Medulla oblongata (tissue), 1 donor: ENCODE measurements at regions not wholly inside any gene's neighbourhood (a gene's known extent, or its start where the extent isn't known, plus 50 kb on each side); places are given as distances from the start of the nearest gene placed in this dataset.
"Not testable (repeated sequence)": the region's sequence is repeated elsewhere in the genome, so short reads cannot be mapped to it uniquely, and the experiment has no call there.

Source experiments
- DNase-seq: peaks from one replicate; pipeline ENCODE4 v3.0.0-alpha.2; 2015; ENCODE audit errors: extremely low spot score

DNA sequence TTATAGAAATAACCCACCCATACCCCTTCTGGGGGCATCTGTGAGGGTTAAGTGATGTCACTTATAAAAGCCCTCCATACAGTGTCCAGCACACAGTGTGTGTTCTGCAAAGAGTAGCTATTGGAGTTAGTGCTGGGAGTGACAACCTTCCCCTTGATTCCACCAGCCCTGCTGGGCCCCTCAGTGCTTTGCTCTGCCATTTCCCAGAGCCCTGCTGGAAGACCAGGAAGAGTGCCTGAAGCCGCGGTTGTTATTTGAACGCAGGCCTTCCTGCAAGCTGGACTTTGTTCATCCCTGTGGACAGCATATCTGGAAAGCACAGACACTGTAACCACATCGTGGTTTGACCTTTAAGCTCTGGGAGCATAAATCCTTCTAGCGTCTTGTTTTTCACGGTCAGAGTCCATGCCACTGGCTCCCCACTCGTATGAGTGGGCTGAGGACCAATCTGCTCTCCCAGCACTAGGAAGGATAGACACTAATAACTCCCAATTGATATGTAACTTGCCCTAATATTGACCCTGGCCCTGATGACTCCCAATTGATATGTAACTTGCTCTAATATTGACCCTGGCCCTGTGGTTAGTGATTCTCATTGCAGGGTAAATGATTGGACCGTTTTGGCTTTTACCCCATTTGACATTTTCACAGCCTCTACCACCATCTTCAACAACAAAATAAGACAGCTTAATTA, 297.1 kb upstream of the MAF start:
- DNase-seq = no peak

DNA sequence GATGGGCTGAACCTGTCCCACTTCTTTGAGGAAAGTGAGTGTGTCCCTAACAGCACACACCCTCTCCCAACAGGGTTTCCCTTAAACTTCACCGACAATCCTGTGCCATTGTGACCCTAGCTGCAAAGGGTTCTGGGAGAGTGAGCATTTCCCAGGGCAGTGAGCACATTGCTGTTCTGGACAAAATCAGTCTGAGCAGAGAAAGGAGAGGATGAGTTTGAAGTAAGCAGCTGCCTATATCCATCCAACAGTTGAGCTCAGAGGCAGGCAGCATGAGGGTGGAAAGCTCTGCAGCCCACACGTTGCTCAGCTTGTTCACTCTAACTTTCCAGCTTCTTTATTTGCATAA, 296.5 kb upstream of the MAF start:
- no peak for DNase-seq

DNA sequence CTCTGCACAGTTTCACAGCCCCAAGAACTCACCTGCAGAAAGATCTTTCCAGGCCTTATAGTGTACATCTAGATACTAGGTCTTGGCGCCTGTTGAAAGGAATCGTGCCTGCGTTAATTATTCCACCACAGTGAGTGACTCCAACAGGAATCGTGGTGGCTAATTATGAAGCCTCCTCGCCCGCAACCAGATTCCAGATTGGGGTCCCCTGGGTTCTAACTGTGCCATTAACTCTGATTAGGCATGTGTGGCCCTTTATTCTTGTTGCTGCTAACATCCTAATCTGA, 295.3 kb upstream of the MAF start:
- no peak for DNase-seq

DNA sequence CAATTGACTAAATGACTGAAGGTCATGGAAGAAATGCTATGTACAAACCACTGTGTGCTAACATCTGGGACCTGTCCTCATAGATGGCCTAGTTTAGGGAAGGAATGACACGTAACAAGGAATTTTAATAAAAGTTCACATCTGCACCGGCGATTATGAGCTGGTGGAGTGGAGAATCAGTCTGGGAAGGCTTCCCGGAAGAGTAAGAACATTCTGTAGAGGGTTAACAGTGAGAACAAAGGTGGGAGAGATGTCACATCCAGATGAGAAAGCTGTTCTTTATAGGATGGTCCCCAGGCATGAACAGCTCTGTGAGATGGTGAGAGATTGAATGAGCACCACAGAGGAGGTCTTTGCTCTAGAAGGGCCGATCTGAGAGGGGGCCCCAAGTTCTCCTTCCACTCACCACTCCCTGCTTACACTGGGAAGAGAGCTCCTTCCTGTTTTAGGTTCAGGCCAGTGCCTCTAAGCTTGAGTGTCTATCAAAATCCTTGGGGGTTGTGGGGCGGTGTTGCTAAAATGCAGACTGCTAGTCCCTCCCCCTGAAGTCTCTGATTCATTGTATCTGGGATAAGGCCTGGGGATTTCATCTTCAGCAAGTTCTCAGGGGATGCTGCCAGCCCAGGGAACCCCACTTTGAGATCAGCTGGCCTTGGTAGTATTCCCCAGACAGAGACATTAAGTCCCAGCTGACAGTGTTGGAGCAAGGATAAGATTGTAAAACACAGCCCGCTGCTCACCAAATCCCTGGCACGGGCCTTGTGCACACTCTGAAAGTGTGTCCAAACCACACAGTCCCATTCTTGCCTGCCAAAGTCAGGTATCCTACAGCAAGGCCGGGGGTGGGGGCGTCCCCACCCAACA, 294.7 kb upstream of the MAF start:
- no peak for DNase-seq

- DNase-seq = no peak
These were observed 292.9 kb upstream of the MAF start for GRCh38 chr16:79893445-79893844.

DNA sequence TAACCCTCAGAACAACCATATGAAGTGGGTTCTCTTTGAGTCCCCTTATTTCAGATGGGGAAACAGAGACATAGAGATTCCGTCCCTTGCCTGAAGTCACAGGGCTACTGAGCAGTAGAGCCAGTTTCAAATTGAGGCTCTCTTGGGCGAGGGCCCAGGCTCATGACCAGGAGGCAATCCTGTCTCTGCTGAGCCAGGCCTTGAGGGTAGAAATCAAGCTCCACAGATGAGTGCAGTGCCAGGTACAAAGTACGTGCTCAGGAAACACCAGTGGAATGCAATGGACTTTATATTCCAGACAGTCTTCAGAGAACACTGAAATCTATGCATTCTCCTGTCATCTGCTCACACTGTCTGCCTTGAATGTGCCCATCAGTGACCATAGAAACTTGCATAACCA, 291.7 kb upstream of the MAF start:
- DNase-seq = no peak

DNA sequence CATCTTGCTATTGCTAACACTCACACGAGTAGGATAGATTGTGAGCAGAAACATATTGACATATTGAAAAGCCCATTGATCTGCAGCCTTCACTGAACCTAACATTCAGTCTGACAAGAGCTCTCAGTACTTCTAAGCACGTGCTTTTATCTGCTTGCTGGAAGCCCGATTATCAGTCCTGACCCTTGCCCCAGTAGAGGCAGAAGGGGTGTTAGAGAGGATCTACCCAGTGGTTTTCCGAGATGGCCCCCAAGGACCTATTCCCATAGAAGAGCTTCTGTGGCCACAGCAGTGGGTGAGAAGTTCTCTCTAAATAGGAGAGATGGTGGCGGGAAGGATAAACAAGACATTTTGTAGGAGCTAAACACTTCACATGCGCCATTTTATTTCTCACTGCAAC, 290.9 kb upstream of the MAF start:
- DNase-seq = no peak

GRCh38 chr16:79887541-79888540, 287.3 kb upstream of the MAF start:
- no peak for DNase-seq

- no peak for DNase-seq
These were observed 284.8 kb upstream of the MAF start for GRCh38 chr16:79885320-79885719.

DNA sequence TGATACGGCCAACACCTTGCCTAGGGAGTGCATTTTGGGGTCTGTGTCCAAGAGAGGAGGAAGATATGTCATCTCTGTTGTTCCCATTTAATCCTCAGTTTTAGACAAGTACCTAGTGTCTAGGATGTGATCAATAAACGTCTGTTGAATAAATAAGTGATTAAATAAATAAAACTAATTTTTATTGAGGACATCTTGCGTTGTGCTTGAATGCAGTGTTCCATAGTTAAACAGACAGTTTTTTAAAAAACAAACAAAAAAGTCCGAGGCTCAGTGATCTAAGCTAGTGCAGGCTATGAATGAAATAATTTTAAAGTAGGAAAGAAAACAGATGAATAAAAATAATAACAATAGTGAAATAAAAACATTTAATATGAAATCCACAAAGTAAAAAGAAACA, 283.0 kb upstream of the MAF start:
- no peak for DNase-seq

DNA sequence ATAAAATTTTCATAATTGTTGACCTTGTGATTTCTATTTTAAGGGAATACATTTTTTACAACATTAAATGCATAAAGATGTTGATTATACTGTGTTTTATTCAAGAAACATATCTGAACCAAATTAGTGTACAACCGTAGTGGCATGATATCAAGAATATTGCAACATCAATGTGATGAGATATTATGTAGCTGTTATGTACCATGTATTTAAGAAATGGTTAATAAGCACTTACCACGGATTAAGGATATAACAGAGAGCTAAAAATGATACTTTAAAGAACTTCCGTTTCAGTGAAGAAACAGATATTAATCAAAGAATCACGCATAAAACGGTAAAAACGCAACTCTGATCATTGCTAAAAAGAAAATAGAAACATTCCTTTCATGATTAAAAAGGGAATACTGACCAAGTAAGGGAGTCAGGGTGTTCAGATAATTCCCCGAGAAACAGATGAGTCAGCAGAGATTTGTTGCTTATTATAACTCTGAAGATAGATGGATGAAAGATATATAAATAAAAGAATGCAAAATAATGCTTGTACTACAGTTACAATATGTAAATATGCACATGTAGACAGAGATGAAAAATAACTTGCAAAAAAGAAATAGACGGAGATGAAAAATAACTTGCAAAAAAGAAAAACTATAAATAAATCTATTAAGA, 281.9 kb upstream of the MAF start:
- no peak for DNase-seq

DNA sequence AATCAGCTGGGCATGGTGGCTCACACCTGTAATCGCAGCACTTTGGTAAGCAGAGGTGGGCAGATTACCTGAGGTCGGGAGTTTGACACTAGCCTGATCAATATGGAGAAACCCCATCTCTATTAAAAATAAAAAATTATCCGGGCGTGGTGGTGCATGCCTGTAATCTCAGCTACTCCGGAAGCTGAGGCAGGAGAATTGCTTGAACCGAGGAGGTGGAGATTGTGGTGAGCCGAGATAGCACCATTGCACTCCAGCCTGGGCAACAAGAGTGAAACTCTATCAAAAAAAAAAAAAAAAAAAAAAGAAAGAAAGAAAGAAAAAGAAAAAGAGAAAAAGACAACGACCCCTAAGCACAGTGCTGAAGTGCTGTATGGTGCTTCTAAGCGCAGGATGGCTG, 280.6 kb upstream of the MAF start:
- DNase-seq = not testable (repeated sequence)

GRCh38 chr16:79876332-79876730, 275.8 kb upstream of the MAF start:
- DNase-seq = no peak

DNA sequence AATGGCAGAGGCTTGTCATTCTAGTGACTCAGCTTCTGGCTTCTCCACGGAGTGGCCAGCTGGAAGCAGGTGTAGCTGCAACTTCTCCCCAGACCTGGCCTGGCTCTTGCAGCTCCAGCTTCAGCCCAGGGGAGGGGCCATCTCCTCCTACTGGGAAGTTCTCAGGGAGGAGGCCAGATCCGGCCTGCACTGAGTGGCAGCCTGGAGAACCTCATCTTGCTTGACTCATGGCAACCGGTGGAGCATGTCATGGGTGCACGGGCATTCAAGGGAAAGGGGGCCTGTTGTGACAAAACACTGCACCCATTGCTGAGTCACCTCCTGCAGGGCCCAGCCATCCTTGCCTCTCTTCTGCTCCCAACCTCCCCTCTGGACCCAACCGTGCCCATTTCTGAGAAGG, 273.9 kb upstream of the MAF start:
- DNase-seq = no peak

GRCh38 chr16:79873825-79874224, 273.3 kb upstream of the MAF start:
- no peak for DNase-seq

DNA sequence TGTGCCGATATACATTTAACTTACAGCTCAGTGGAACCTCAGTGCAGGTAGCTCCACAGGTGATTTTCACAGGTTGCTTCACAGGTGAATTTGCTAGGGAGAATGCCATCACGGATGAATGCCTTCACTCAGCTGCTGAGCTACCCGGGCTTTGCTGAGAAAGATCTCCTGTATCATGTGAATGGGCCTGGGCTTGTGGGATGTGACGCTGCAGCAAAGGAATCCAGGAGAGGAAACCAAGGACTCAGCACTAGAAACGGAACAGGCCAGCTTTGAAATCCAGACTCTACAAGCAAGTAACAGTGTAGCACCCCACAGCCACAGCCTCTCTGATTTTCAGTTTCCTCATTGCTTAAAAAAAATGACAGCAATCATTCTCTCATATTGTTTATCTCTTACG, 271.4 kb upstream of the MAF start:
- DNase-seq = no peak

GRCh38 chr16:79870016-79870886, 269.7 kb upstream of the MAF start:
- DNase-seq = no peak

DNA sequence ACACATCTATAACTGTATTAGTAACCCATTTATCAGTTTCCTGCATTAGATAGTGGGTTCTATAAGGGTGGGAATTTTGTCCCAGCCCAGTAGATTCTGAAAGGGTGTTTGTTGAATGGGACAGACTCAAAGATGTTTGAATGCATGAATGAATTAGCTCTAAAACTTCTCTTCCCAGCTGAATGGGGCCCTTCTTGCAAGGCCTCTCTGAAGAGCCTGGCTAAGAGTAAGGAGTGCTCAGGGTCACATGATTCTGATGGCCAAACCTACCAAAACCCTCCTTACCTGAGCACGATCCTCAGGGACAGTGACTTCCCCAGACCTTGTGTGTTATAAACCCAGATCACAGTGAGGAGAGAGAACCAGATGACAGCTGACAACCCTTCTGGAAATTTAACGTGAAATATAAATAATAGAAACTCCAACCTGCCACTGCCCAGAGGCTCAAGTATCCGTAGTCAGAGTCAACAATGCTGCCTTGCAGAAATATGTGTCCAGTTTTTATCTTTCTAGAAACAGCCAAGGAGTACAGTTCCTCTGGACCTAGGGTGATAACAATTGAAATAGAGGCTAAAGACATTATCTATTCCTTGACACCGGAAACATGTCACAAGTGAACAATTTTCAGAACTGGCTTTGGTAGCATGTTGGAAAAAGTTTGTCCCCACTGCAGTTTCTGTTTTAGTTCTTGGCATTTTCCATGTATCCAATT, 268.9 kb upstream of the MAF start:
- no peak for DNase-seq

- DNase-seq = no peak
These were observed 268.3 kb upstream of the MAF start for GRCh38 chr16:79868841-79869240.

GRCh38 chr16:79867425-79867997, 267.0 kb upstream of the MAF start:
- DNase-seq = no peak
